ENCODE measurements at regions not wholly inside any gene's neighbourhood (a gene's known extent, or its start where the extent isn't known, plus 50 kb on each side); places are given as distances from the start of the nearest gene placed in this dataset.

- no peak for DNase-seq
Observed at GRCh38 chr11:104588970-104589369, 309.3 kb downstream of the CASP12 start.

- DNase-seq, result no peak
Observed at GRCh38 chr11:104588446-104588845, 309.8 kb downstream of the CASP12 start.

- no peak for DNase-seq
Observed at GRCh38 chr11:104584823-104585222, 313.4 kb downstream of the CASP12 start.

GRCh38 chr11:104583857-104584256 lies 314.4 kb downstream of the CASP12 start:
- DNase-seq, result no peak

- no peak for DNase-seq
Observed at GRCh38 chr11:104582431-104582830, 315.8 kb downstream of the CASP12 start.

- no peak for DNase-seq
Observed at GRCh38 chr11:104581246-104581980, 316.8 kb downstream of the CASP12 start.

GRCh38 chr11:104573441-104573990 lies 324.7 kb downstream of the CASP12 start:
- DNase-seq, result no peak

GRCh38 chr11:104572279-104572678 lies 326.0 kb downstream of the CASP12 start:
- no peak for DNase-seq

- DNase-seq, result no peak
Observed at GRCh38 chr11:104570078-104570701, 328.1 kb downstream of the CASP12 start.

- peak in 1 of 5 donors; percentile 8 for DNase-seq
Observed at GRCh38 chr11:104565583-104565961, 332.7 kb downstream of the CASP12 start.

GRCh38 chr11:104564921-104565582 lies 333.2 kb downstream of the CASP12 start:
- DNase-seq, result peak in 1 of 5 donors; percentile 5

- DNase-seq, result no peak
Observed at GRCh38 chr11:104556606-104557301, 341.5 kb downstream of the CASP12 start.

- DNase-seq, result no peak
Observed at GRCh38 chr11:104549019-104549418, 349.2 kb downstream of the CASP12 start.

- DNase-seq, result peak in 1 of 5 donors; percentile 7
Observed at GRCh38 chr11:104547996-104548661, 350.1 kb downstream of the CASP12 start.

- DNase-seq, result no peak
Observed at GRCh38 chr11:104546501-104546900, 351.8 kb downstream of the CASP12 start.

GRCh38 chr11:104541701-104542100 lies 356.6 kb downstream of the CASP12 start:
- DNase-seq, result no peak

- no peak for DNase-seq
Observed at GRCh38 chr11:104538313-104538712, 359.9 kb downstream of the CASP12 start.

- DNase-seq, result no peak
Observed at GRCh38 chr11:104534278-104534677, 364.0 kb downstream of the CASP12 start.

- DNase-seq, result no peak
Observed at GRCh38 chr11:104531894-104532293, 366.4 kb downstream of the CASP12 start.

GRCh38 chr11:104531075-104531474 lies 367.1 kb upstream of the PDGFD start:
- peak in 2 of 5 donors; percentile 1 to 25 for DNase-seq

GRCh38 chr11:104529906-104530305 lies 366.0 kb upstream of the PDGFD start:
- DNase-seq, result no peak

- no peak for DNase-seq
Observed at GRCh38 chr11:104529213-104529612, 365.3 kb upstream of the PDGFD start.

Data from T-helper 1 cell (primary cell).